CD4-positive, alpha-beta T cell (primary cell): ENCODE measurements at regions not wholly inside any gene's neighbourhood (a gene's known extent, or its start where the extent isn't known, plus 50 kb on each side); places are given as distances from the start of the nearest gene placed in this dataset.

ENCODE experiments used
- ATAC-seq: fragments of 200-7000 bp; cut with Tn5 transposase; one replicate; pipeline ENCODE4 v1.10.0; 2022; ENCODE audit warnings: mild to moderate bottlenecking; ENCODE audit not compliant: poor library complexity
- CTCF ChIA-PET: fragments of 350-600 bp; sonication (Branson Sonifier 250); formaldehyde crosslinking; loops from one replicate; lab custom pipeline; 2021; ENCODE audit warnings: antibody characterized with exemption, inconsistent platforms; lab: Charles Lee
- POLR2A ChIA-PET: fragments of 350-600 bp; sonication (Branson Sonifier 250); formaldehyde crosslinking; loops from one replicate; lab custom pipeline; 2021; ENCODE audit warnings: antibody characterized with exemption, inconsistent platforms; lab: Charles Lee
- DNase-seq, 14 experiments: peaks; one replicate each; pipeline ENCODE4 v3.0.0-alpha.2; 2013 to 2020; ENCODE audit warnings: mixed read lengths in 2 of 14
- H3K27ac ChIP-seq, 2 donors: one replicate each; pipeline versions ENCODE4 v1.5.1 to v1.7.0; 2013; ENCODE audit warnings: low read length in 2 of 2, low read depth in 1 of 2, mild to moderate bottlenecking in 1 of 2
- H3K27me3 ChIP-seq, 2 experiments: 1 replicate in 1 of 2; 2 replicates in 1 of 2; pipeline versions ENCODE4 v1.6.1 to v1.7.0; 2013; ENCODE audit warnings: low read length in 2 of 2, control low read depth in 1 of 2, mild to moderate bottlenecking in 1 of 2, moderate library complexity in 1 of 2; ENCODE audit not compliant: insufficient read depth in 2 of 2, control insufficient read depth in 1 of 2
- H3K36me3 ChIP-seq: one replicate; pipeline ENCODE4 v1.6.1; 2013; ENCODE audit warnings: low read length, control low read depth; ENCODE audit not compliant: insufficient read depth
- H3K4me1 ChIP-seq: one replicate; pipeline ENCODE4 v1.6.1; 2013; ENCODE audit warnings: low read length, control low read depth; ENCODE audit not compliant: insufficient read depth
- H3K4me3 ChIP-seq: one replicate; pipeline ENCODE4 v1.5.1; 2013; ENCODE audit warnings: mild to moderate bottlenecking, low read length, moderate library complexity
- H3K9me3 ChIP-seq, 2 experiments: 1 replicate in 1 of 2; 2 replicates in 1 of 2; pipeline versions ENCODE4 v1.6.1 to v1.7.0; 2013; ENCODE audit warnings: low read length in 2 of 2, mild to moderate bottlenecking in 2 of 2, control low read depth in 1 of 2, moderate library complexity in 1 of 2; ENCODE audit not compliant: control insufficient read depth in 1 of 2, insufficient read depth in 1 of 2
- H3K27ac Mint-ChIP-seq: one replicate; pipeline ENCODE4 v1.8.0; 2020; ENCODE audit warnings: mixed read lengths
- H3K27me3 Mint-ChIP-seq: one replicate; pipeline ENCODE4 v1.8.0; 2021; ENCODE audit warnings: mixed read lengths
- H3K36me3 Mint-ChIP-seq: one replicate; pipeline ENCODE4 v1.8.0; 2021; ENCODE audit warnings: low read depth, mixed read lengths
- H3K4me1 Mint-ChIP-seq: one replicate; pipeline ENCODE4 v1.8.0; 2021; ENCODE audit warnings: low read depth, mixed read lengths
- H3K4me3 Mint-ChIP-seq: one replicate; pipeline ENCODE4 v1.8.0; 2020; ENCODE audit warnings: mild to moderate bottlenecking, mixed read lengths
- H3K9me3 Mint-ChIP-seq: one replicate; pipeline ENCODE4 v1.8.0; 2020; ENCODE audit warnings: mixed read lengths
- intact Hi-C, 2 experiments: fragments of 100-400 bp; cut with DNase I in 1 of 2; cut with micrococcal nuclease in 1 of 2; formaldehyde crosslinking; loops; one replicate each; pipeline versions ENCODE4 v1.15.1 to v1.9.0; 2023 to 2025; cut with DNase I, micrococcal nuclease
- TF ChIP-seq, protein P1 (sequence below): fragments of 200-600 bp; IDR thresholded peaks from one replicate; pipeline ENCODE4 v1.8.0; 2022; ENCODE audit warnings: antibody characterized with exemption, mild to moderate bottlenecking

DNA sequence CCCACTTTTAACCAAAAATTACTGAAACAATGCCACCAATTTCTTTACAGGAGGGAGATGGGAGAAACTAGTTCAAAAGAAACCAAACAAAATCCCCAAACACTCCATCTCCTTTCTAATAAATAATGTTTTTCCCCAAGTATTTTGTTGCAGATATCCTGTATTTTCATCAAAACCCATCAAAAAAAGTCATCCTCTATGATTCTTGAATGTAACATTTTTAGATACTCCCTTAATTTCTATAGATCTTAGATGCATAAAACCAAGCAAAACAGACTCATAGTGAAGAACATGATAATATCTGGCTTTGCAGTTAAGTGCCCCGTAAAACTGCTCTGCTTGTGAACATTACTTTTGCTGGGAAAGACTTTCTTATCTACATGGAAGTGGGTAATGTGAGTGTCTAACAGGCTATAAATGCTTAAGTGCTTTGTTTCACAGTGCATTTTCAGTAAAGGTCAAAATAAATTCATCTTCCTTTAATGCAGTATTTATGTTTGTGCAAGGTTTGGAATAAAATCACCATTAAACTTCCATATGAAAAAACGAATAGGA lies 77.3 kb upstream of the TBCA start:
- Mint-ChIP-seq H3K4me3 (peak overlapping the region; percentile 49), H3K36me3 (no peaks in the 10 kb centered on the region), H3K27me3 (peaks cover 61% of the 10 kb centered on the region), H3K27ac (no peak overlapping the region), H3K4me1 (peaks cover 25% of the 10 kb centered on the region), H3K9me3 (no peaks in the 10 kb centered on the region)
- no peak overlapping the region for H3K4me3 ChIP-seq
- no peak overlapping the region for H3K27ac ChIP-seq
- peaks cover 6% of the 10 kb centered on the region for H3K4me1 ChIP-seq
- no peak for DNase-seq
- TF ChIP-seq, protein P1, sequence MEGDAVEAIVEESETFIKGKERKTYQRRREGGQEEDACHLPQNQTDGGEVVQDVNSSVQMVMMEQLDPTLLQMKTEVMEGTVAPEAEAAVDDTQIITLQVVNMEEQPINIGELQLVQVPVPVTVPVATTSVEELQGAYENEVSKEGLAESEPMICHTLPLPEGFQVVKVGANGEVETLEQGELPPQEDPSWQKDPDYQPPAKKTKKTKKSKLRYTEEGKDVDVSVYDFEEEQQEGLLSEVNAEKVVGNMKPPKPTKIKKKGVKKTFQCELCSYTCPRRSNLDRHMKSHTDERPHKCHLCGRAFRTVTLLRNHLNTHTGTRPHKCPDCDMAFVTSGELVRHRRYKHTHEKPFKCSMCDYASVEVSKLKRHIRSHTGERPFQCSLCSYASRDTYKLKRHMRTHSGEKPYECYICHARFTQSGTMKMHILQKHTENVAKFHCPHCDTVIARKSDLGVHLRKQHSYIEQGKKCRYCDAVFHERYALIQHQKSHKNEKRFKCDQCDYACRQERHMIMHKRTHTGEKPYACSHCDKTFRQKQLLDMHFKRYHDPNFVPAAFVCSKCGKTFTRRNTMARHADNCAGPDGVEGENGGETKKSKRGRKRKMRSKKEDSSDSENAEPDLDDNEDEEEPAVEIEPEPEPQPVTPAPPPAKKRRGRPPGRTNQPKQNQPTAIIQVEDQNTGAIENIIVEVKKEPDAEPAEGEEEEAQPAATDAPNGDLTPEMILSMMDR: no peak
- no peaks in the 10 kb centered on the region for H3K36me3 ChIP-seq
- POLR2A ChIA-PET: no interaction called here
- no peak for ATAC-seq
- H3K9me3 ChIP-seq: peaks cover 0 to 15% of the 10 kb centered on the region in 2 experiments
- CTCF ChIA-PET: no interaction called here
- peaks cover 29 to 30% of the 10 kb centered on the region in 2 experiments for H3K27me3 ChIP-seq
- intact Hi-C loops: no loop called here

DNA sequence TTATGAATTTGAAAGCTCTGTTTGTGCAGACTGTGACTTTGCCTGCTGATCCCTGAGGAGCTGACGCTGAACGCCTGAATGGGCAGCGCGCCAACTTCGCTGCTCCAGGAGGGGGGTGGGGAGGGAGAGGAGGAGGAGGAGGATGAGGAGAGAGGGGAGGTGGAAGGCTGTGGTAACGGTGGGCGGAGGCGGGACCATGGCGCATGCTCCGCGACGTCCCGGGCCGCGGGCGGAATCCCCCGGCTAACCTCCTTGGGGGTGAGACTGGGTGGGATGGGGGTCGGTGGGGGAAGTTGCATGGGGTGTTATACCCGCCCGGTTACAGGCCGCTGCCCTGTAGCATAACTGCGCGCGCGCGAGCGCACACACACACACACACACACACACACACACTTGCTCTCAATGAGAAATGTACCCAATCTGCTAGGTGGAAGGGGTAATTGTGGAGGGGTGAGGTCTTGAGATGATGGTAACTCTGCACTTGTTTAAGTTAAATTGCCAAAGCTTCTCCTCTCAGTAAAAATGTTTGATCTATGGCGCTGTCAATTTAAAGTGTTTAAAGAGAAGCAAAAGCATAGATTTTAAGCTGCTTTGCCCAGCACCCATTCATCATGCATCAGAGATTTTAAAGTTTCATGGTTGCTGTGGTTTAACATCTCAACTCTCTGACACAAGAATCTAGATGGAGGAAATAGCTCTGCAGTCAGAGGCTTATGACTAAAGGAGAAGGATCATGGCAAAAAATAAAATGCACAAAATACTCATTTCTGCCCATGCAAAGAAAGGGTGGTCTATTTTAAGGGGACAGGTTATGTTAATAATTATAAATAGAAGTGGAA lies 76.6 kb upstream of the TBCA start:
- TF ChIP-seq, protein P1: no peak
- Mint-ChIP-seq H3K4me3 (peak overlapping the region; percentile 78), H3K27ac (peak overlapping the region; percentile 13), H3K4me1 (peaks cover 25% of the 10 kb centered on the region), H3K9me3 (no peaks in the 10 kb centered on the region), H3K27me3 (peaks cover 65% of the 10 kb centered on the region), H3K36me3 (no peaks in the 10 kb centered on the region)
- ATAC-seq: peak; percentile 71
- Histone ChIP-seq H3K4me3 (peak overlapping the region; percentile 49), H3K36me3 (no peaks in the 10 kb centered on the region), H3K9me3 (peaks cover 0 to 15% of the 10 kb centered on the region in 2 experiments), H3K27ac (no peak overlapping the region), H3K27me3 (peaks cover 29 to 30% of the 10 kb centered on the region in 2 experiments), H3K4me1 (peaks cover 6% of the 10 kb centered on the region)
- intact Hi-C loops: no loop called here
- POLR2A ChIA-PET: interaction anchor here (0.6 kb wide), 1 partner anchor 10 kb away, joined by 4 read pairs; no protein-coding TSS in a partner anchor
- peak in 9 of 14 experiments; percentile 3 to 51 (median 18) for DNase-seq
- CTCF ChIA-PET: no interaction called here

DNA sequence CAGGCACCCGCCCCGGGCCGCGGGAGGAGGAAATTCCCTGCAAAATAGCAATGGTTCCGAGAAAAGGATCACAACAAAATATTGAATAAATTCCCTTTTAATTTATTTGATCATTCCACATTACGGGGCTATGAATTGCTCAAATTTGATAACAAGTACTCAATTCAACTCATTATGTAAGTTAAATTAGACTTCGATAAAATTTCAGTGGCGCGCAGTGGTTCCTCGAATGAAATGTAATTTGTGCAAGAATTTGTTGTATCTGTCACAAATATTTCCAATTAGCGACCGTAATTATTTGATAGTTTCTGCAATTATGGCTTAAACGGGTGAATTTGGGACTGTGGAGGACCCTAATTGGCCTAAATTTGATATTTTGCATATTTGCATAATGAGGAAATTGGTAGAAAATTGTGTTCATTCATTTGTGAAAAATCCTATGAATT lies 76.0 kb upstream of the TBCA start:
- no peak for DNase-seq
- no peaks in the 10 kb centered on the region for H3K36me3 ChIP-seq
- peaks cover 29 to 33% of the 10 kb centered on the region in 2 experiments for H3K27me3 ChIP-seq
- peak overlapping the region; percentile 78 for H3K4me3 Mint-ChIP-seq
- H3K4me1 ChIP-seq: peaks cover 6% of the 10 kb centered on the region
- H3K27ac Mint-ChIP-seq: peak overlapping the region; percentile 13
- H3K36me3 Mint-ChIP-seq: no peaks in the 10 kb centered on the region
- intact Hi-C loops: no loop called here
- H3K4me1 Mint-ChIP-seq: peaks cover 25% of the 10 kb centered on the region
- H3K9me3 ChIP-seq: peaks cover 0 to 15% of the 10 kb centered on the region in 2 experiments
- H3K27me3 Mint-ChIP-seq: peaks cover 67% of the 10 kb centered on the region
- POLR2A ChIA-PET: interaction anchor here (0.6 kb wide), 1 partner anchor 11 kb away, joined by 4 read pairs; no protein-coding TSS in a partner anchor
- no peak overlapping the region for H3K27ac ChIP-seq
- CTCF ChIA-PET: no interaction called here
- H3K9me3 Mint-ChIP-seq: no peaks in the 10 kb centered on the region
- no peak for ATAC-seq
- TF ChIP-seq, protein P1: no peak
- H3K4me3 ChIP-seq: peak overlapping the region; percentile 49
